Stimulated activated naive CD4-positive, alpha-beta T cell (primary cell): ENCODE measurements at regions not wholly inside any gene's neighbourhood (a gene's known extent, or its start where the extent isn't known, plus 50 kb on each side); places are given as distances from the start of the nearest gene placed in this dataset.
"Not testable (repeated sequence)": the region's sequence is repeated elsewhere in the genome, so short reads cannot be mapped to it uniquely, and the experiment has no call there.

Experiments used
- DNase-seq, 6 experiments: peaks; one replicate each; lab custom pipeline; 2025; lab: John Stamatoyannopoulos, UW

DNA sequence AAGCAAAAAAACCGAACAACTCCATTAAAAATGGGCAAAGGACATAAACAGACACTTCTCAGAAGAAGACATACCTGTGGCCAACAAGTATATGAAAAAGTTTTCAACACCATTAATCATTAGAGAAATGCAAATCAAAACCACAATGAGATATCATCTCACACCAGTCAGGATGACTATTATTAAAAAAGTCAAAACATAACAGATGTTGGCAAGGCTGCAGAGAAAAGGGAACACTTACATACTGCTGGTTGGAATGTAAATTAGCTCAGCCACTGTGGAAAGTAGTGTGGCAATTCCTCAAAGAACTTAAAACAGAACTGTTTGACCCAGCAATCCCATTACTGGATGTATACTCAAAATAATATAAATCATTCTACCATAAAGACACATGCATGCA, 436.3 kb downstream of the KLHL13 start:
- no peak for DNase-seq

DNA sequence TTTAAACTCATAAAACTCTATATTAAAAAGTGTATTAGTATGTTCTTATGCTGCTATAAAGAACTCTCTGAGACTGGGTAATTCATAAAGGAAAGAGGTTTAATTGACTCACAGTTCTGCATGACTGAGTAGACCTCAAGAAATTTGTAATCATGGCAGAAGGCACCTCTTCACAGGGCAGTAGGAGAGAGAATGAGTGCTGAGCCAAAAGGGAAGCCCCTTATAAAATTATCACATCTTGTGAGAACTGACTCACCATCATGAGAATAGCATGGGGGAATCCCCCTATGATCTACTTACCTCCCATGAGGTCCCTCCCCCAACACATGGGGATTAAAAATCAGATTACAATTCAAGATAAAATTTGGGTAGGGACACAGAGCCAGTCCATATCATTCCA, 463.2 kb downstream of the KLHL13 start:
- DNase-seq, result no peak

DNA sequence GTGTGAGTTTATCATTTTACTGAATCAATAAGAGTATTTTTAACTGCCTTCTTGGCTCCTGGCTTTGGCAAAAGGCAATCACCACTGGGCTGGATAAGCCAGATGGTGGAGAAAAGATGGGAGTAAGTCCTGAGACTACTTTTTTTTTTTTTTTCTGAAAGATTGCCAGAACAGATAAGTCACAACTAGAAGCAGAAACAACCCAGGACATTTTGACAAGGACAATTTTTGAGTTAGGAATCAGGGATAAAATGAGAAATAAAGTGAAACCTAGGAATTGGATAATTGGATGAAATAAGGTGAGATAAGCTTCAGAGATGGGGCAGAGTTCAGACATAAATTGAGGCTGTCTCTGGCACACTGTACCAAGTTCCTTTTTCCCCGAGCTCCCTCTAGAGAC, 471.0 kb downstream of the KLHL13 start:
- DNase-seq, result no peak

DNA sequence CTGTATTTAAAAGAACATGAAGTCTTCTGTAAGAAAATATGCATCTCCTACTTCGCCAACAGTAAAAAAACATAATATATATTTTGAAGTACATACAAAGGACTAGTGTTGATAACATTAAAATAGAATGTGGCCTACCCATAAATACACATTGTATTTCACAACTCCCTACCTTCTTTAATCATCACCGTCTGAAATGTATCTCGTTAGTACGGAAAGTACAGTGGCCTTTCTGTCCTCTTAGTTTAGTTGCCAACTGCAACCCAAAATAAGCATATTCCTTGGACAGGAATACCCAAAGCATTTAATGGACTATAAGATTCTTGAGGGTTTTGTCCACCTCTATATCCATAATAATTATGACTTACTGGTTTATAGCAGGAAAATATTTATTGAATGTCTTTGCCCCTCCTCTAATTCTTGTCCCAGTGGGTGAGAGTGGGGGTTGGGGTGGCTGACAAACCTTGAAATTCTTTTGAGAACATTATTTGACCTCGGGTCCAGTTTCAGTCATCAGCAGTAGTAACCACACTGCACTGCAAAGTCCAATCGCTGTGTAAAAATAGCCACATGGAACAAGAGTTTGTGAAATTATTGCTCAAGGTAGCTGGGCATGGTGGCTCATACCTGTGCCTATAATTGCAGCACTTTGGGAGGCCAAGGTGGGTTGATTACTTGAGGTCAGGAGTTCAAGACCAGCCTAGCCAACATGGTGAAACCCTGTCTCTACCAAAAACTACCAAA, 474.5 kb downstream of the KLHL13 start:
- no peak for DNase-seq

DNA sequence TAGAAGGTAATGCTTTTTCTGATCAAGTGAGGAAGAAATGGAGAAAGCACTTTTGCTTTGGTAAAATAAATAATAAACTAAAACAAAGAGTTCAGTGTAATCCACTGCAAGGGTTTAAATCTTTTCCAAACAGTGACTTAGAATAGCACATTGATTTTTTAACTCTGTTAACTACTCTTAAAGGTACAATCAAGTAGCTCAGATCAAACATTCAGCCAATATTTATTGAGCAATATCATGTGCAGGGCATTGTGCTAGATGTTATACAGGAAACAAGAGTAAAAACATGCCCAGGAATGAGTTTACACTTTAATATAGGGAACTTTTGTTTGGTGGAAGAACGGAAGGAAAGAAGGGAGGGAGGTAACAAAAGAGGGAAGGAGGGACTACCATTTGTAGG, 479.8 kb downstream of the KLHL13 start:
- no peak for DNase-seq

DNA sequence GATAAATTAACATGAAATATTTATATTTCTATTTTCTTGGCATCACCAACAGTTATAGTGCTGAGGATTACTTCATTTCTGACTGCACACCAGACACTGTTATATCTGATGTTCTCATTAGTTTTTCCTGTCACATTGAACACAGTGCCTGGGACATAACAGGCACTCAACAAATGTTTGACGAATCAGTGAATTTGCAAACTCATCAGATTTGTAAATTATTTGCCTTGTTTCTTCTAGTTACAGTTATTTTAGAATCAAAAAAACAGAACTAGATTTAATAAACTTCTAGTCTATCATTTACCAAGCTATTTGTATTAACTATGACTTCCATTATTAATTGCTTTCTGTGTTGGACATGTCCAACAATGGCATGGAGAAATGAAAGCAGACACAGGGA, 483.3 kb downstream of the KLHL13 start:
- DNase-seq, result no peak

DNA sequence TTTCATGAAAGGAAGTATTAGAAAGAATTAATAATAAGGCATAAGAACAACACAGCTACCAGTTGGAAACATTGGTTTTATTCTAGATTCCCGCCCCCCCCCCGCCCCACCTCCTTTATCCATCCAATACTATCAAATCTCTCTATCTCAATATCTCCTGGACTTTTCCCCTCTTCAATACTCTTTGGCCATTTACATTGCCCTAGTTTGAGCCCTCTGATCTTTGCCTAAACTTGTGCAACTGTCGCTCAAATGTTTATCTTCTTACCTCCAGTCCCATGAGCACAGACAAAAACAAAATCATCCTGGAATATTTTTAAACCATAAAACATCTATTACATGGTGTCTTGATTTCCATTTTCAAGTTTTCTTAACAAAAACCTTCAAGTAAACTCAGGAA, 488.2 kb downstream of the KLHL13 start:
- no peak for DNase-seq

DNA sequence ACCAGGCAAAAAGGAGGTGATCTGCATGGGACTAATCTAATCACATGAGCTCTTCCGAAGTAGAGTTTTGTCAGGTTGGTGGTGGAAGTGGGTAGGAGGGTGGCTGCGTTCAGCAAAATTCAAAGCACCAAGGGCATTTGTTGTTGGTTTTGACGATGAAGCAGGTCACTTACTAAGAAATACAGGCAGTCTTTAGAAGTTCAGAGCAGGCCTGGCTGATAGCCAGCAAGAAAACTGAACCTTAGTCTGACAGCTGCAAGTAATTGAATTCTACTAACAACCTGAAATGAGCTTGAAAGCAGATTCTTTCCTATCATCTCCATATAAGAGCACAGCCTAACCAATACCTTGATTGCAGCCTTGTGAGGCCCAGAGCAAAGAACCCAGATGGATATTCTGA, 505.8 kb downstream of the KLHL13 start:
- no peak for DNase-seq

DNA sequence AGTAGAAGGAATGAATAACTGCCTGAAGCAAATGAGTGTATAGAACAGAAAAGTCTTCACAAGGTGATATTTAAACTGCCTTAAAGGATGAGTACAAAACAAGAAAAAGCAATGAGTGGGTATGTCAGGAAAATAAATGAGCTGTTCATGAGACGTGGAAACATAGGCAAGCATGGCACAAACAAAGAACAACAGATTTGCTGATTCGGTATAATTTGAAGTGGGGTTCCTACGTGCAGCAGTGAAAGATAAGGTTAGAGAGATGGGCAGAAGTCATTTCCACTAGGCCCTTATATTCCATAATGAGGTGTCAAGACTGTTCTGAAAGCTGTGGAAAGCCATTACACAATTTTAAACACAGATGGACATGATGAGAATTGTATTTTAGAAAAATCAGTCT, 506.6 kb downstream of the KLHL13 start:
- no peak for DNase-seq

DNA sequence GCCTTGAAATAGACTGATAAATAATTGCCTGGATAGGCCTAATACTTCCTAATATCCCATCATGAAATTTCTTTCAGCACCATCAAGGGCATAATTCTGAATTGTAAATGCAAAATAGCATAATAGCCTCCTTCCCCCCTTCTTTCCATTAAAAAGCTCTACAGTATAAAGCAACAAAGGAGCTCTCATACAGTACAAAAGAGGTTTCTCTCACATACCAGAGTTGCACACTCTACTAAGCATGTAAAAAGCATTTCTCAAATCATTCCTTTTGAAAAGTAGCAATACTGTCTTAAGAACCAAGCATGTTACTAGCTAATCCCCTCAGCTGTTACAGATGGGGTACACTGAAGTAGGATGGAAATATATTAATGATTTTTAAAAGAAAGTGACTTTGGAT, 509.0 kb downstream of the KLHL13 start:
- DNase-seq, result no peak

DNA sequence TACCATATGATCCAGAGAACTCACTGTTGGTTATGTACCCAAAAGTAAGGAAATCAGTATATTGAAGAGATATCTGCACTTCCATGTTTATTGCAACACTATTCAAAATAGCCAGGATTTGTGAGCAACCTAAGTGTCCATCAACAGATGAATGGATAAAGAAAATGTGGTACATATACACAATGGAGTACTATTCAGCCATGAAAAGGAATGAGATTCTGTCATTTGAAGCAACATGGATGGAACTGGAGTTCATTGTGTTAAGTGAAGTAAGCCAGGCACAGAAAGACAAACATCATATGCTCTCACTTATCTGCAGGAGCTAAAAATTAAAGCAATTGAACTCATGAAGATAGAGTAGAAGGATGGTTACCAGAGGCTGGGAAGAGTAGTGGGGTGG, 510.5 kb downstream of the KLHL13 start:
- DNase-seq, result not testable (repeated sequence)

DNA sequence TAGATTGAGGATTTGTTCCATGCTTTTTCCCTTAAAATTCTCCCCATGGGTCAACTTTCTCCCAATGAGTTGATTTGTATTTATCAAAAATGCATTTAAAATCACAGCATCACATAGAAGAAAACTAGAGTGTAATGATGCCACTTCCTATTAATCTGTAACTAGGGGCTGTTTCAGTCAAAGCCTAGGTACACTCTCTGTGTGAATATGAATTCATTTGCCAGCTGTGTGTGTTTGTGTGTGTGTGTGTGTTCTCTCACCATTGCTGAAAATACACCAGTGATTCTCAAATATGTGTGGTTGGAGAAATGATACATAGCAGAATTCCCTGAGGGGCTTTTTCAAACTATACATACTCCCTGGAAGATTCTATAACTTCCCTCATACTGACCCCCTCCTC, 546.5 kb downstream of the KLHL13 start:
- DNase-seq, result no peak

DNA sequence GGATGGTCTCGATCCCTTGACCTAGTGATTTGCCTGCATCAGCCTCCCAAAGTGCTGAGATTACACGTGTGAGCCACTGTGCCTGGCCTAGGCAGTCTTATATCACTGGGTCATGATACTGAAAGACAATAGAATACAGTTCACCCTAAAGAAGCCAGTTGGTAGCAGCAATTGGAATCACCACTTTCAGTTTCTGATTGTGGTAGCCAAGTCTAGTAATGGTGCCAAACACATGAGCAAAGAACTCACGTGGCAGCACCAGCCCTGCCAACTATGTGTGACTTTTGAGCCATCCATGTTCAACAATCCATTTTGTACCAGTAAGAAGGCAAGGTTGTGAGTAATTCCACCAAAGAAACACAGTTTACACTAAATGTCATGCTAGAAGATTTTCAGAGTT, 548.4 kb downstream of the KLHL13 start:
- DNase-seq, result no peak

DNA sequence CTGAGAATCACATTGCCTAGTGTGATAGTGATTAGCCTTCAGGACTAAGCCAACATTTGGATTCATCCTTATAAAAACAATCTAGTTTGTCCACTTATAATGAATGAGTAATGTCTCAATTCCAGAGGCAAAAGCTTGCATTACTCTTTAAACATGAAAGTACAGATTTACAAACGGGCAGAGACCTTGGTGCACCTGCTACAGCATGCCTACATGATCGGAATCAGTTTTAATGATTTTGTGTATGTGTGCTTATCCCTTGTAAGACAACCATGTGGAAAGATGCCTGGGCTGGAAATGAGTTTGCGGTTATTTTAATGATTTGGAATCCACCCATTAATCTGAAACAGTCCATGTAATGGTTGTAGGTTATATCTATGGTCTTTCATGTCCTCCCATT, 572.7 kb downstream of the KLHL13 start:
- DNase-seq, result no peak

DNA sequence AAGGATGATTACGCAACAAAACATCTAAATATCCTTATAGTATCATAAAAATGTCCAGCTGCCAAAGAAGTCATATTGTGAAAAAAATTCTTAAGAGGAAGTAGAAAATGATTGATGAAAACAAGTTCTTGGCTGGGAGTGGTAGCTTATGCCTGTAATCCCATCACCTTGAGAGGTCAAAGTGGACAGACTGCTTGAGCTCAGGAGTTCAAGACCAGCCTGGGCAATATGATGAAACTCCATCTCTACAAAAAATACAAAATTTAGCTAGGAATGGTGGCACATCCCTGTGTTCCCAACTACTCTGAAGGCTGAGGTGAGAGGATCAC, 577.6 kb downstream of the KLHL13 start:
- no peak for DNase-seq

DNA sequence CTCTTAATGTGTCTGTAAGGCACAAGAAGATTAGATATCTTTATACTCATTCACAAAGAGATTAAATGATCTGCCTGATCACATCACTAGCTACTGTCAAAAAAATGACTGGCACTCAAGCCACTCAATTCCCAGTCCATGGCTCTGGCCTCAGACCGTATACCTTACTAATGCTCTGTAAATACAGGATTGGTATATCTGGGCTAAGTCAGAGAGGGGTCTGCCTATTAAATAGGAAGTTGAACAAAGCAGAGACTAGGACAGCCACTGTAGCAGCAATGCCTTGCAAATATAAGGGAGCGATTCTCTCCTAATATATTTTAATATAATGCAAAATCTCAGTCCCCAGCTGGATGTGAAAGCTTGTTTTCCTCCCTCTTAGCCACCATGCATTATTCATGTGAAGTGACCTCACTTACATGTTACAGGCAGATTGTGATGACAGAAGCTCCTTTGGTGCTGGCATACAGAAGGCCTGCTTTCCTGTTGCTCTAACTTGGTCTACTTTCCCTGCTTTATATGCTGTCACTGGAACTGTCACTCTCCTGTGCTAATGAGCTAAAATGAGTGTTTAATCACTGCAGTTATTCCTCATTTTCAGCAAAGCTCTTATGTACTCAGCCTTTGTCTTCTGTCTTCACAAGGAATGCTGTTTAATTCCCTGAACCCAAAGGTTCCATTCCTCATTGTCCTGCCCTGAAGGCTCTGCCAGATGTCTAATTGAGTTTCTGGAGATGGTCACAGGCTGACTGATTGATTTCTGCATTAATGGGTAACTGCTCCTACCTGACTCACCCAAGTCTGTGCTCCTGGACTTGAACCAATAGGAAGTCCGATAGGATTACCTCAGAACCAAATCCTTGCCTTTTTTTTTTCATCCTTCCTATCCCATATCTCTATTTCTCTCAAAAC, 578.2 kb downstream of the KLHL13 start:
- no peak for DNase-seq

DNA sequence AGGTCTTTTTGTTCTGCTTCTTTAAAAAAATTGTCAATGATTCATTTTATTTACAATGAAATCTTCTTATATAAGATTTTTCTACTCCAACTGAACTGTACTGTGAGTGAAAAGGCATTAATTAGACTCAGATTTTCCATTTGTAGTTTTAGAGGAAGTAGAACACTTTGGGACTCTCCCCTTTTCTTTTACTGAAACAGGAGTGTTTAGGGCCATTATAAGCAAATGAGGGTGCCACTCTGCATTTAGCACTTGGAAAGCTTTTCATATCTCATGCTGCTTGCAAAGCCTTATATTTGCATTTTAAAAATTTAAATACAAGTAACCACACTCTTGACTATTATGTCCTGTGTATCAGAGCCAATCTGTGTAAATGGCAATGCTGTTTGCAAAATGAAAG, 584.3 kb downstream of the KLHL13 start:
- no peak for DNase-seq

DNA sequence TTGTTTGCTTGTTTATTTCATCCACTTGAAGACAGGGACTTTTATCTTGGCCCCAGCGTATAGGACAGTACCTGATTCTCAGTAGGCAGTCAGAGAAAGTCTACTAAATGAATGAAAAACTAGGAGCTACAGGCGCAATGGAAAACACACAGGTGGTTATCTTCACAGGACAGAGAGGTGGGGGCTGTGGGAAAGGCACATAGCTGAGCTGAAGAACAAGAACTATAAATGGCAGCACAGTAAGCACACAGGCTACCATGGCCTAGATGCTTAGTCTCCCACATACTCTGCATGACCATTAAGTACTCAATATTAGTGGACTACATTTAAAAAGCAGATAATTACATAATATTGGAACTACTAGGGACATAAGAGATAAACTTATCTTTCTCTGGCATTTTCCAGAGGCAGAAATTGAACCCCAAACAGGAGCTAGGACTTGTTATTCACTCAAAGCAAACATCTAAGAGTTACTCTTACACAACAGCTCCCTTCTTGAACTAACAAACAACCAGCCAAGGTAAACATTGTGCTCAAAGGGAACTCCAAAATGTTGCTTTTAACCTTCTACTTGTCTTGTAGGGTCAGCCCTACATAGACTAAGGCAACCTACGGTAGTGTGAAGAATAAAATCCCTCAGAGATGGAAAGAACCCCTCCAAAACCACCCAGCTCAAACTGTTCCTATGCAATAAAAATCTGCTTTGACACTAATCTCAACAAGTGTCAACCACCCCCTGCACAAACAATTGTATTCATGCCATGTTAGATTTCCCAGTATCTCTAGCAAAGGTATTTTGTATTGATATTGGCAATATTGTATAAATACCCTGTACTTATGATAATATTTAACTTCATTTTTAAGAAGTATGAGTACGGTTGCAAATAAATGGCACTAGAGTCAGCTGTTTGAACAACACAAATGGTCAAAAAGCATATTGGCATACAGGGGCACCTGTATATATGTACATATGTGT, 593.6 kb downstream of the KLHL13 start:
- no peak for DNase-seq

DNA sequence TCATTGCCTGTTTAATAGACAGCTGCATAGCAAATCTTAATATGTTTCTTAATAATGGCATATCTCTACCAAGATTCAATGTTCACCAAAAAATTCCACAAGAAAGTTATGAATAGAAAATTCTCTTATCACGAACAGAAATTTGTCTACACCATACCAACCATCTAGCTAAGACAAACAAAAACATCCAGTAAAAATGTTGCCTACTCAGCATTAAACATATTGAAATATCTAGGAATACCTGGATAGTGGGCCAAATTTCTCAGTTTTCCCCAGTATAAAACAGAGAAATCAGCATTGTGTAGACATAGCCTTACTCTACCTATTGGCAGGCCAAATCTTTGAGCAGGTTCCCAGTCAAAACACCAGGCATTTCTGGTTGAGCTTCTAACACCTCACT, 598.6 kb downstream of the KLHL13 start:
- no peak for DNase-seq

DNA sequence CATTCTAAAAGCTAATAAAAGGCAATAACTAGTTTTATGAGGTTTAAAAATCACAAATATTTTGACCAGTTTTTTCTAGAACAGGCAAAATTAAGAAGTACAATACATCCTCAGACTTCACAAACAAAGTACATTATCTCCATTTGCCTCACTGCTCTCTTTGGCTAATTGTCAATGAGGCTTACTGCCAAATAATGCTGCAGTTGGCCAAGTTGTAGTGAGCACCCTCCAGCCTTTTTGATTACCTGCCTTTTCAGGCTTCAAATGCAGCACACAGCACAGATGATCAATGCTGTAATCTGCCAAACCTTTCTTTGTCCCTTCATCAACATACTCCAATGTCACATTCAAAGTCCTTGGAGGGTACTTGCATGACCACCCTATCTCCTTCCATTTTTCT, 605.2 kb downstream of the KLHL13 start:
- no peak for DNase-seq

DNA sequence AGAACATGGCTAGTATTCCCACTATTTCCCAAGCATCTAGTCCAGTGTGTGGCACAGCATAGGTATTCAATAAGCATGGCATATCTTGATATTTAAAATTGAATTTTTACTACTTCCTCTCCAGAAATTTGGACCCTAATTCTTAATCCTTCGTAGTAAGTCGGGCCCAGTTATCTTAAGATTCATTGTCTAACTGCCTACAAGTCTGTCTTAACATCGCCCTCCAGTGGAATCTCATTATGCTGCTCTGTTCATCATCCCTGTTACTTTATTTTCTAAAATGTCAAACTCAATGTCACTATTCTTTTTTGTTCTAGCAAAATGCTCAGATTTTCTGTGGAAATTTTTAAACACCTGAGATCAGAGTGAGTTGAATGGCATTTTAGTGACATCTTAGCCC, 606.2 kb downstream of the KLHL13 start:
- DNase-seq, result no peak

DNA sequence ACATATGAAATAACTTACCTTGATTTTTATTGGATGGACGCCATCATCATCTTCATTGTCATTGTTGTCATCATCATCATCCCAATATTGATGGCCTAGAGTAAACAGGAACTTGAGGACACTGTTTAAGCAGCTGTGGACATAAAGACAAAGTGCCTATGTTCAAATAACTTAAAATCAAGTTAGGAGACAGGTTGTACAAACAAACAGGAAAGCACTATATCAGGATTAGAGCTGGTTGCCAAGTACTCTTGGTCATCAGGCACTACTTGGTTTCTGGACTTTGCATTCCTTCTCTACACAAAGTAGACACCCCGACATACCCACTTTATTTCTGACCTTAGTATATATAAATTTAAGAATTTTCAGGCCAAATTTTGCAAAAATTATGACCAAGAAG, 608.6 kb downstream of the KLHL13 start:
- DNase-seq, result no peak
